ENCODE measurements at regions not wholly inside any gene's neighbourhood (a gene's known extent, or its start where the extent isn't known, plus 50 kb on each side); places are given as distances from the start of the nearest gene placed in this dataset.

GRCh38 chr3:22349215-22349851, 598.3 kb upstream of the ZNF385D start:
- no peak overlapping the region for H3K9ac ChIP-seq (ENCODE audit: extremely low read depth, insufficient read length, low read length)
- no peak overlapping the region for H2BK5ac ChIP-seq (ENCODE audit: insufficient read length, low read length)
- no peak overlapping the region for H3K4me3 Mint-ChIP-seq
- H2BK12ac ChIP-seq (ENCODE audit: insufficient read length, low read depth, low read length): no peak overlapping the region
- H3K36me3 Mint-ChIP-seq (ENCODE audit: insufficient read depth in 1 of 3, low read depth in 3 of 3): no peaks in the 10 kb centered on the region
- H3K79me1 ChIP-seq (ENCODE audit: insufficient read depth, low read depth, low read length, poor library complexity, severe bottlenecking): no peaks in the 10 kb centered on the region
- TF ChIP-seq, protein P1, sequence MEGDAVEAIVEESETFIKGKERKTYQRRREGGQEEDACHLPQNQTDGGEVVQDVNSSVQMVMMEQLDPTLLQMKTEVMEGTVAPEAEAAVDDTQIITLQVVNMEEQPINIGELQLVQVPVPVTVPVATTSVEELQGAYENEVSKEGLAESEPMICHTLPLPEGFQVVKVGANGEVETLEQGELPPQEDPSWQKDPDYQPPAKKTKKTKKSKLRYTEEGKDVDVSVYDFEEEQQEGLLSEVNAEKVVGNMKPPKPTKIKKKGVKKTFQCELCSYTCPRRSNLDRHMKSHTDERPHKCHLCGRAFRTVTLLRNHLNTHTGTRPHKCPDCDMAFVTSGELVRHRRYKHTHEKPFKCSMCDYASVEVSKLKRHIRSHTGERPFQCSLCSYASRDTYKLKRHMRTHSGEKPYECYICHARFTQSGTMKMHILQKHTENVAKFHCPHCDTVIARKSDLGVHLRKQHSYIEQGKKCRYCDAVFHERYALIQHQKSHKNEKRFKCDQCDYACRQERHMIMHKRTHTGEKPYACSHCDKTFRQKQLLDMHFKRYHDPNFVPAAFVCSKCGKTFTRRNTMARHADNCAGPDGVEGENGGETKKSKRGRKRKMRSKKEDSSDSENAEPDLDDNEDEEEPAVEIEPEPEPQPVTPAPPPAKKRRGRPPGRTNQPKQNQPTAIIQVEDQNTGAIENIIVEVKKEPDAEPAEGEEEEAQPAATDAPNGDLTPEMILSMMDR (conservative IDR thresholded peaks at IDR 0.05): no peak
- H3K9me3 Mint-ChIP-seq: no peaks in the 10 kb centered on the region
- no peak for DNase-seq
- H3K23me2 ChIP-seq (ENCODE audit: insufficient read length, low read depth, low read length, poor library complexity, severe bottlenecking): no peaks in the 10 kb centered on the region
- H3K27ac ChIP-seq (ENCODE audit: insufficient read length, low read depth, low read length): no peak overlapping the region
- H2AK5ac ChIP-seq (ENCODE audit: insufficient read length, low read length): no peak overlapping the region
- no peak overlapping the region for H4K91ac ChIP-seq (ENCODE audit: insufficient read length, low read depth, low read length)
- no peak overlapping the region for H3K27ac Mint-ChIP-seq
- no CpG with 5 or more reads among the region's 3 CpGs for WGBS (ENCODE audit: extremely low coverage, insufficient read length, low lambda C conversion rate)
- no peaks in the 10 kb centered on the region for H3K4me1 ChIP-seq (ENCODE audit: insufficient read depth, low read length)
- H4K20me1 ChIP-seq (ENCODE audit: control insufficient read depth, insufficient read depth, insufficient read length): no peaks in the 10 kb centered on the region
- H3K4me2 ChIP-seq (ENCODE audit: insufficient read depth, insufficient read length, low read length): no peak overlapping the region
- no peak overlapping the region for H2BK120ac ChIP-seq (ENCODE audit: low read depth, low read length, poor library complexity, severe bottlenecking)
- H2AFZ ChIP-seq (ENCODE audit: low read length): no peak overlapping the region
- no peak overlapping the region for H4K5ac ChIP-seq (ENCODE audit: insufficient read length, low read depth, low read length)
- no peaks in the 10 kb centered on the region for H3K4me1 Mint-ChIP-seq
- H3K27me3 Mint-ChIP-seq (ENCODE audit: low read depth): no peaks in the 10 kb centered on the region; the same call in 1 of the 2 replicates
- no peaks in the 10 kb centered on the region for H3K79me2 ChIP-seq (ENCODE audit: insufficient read depth, low read length)
- H3K14ac ChIP-seq (ENCODE audit: insufficient read depth, low read length): no peak overlapping the region
- H3K23ac ChIP-seq (ENCODE audit: insufficient read length, low read depth, low read length): no peak overlapping the region
- no peak overlapping the region for H2BK15ac ChIP-seq (ENCODE audit: low read depth, low read length)
- H3K27me3 ChIP-seq (ENCODE audit: insufficient read depth, low read length): no peaks in the 10 kb centered on the region
- no peak overlapping the region for H3K18ac ChIP-seq (ENCODE audit: insufficient read length, low read depth, low read length)
- no peak overlapping the region for H2BK20ac ChIP-seq (ENCODE audit: low read depth, low read length, poor library complexity, severe bottlenecking)
- no peak overlapping the region for H4K8ac ChIP-seq (replicated peaks; ENCODE audit: insufficient read length, low read depth, low read length)
- H3K56ac ChIP-seq (ENCODE audit: insufficient read length, low read depth, low read length): no peak overlapping the region
- no peak overlapping the region for H3T11ph ChIP-seq (ENCODE audit: low read length)
- no peak overlapping the region for H3K4ac ChIP-seq (ENCODE audit: low read depth, low read length)
- no peaks in the 10 kb centered on the region for H3K9me3 ChIP-seq (ENCODE audit: control insufficient read depth, low read depth, low read length)
